Parathyroid adenoma (tissue), 2 donors: ENCODE measurements at regions not wholly inside any gene's neighbourhood (a gene's known extent, or its start where the extent isn't known, plus 50 kb on each side); places are given as distances from the start of the nearest gene placed in this dataset.

Experiments
- H2AFZ ChIP-seq: fragments of 300-600 bp; sonication (generic); one replicate; pipeline ENCODE4 v1.7.0; 2017; ENCODE audit warnings: antibody characterized with exemption, mild to moderate bottlenecking
- H3K27ac ChIP-seq: fragments of 300-600 bp; sonication (generic); one replicate; pipeline ENCODE4 v1.7.0; 2017
- H3K27me3 ChIP-seq: fragments of 300-600 bp; sonication (generic); one replicate; pipeline ENCODE4 v1.7.0; 2017; ENCODE audit warnings: low read length; ENCODE audit not compliant: control insufficient read depth, insufficient read depth
- H3K36me3 ChIP-seq: fragments of 300-600 bp; sonication (generic); one replicate; pipeline ENCODE4 v1.7.0; 2017; ENCODE audit warnings: low read length; ENCODE audit not compliant: control insufficient read depth, insufficient read depth
- H3K4me1 ChIP-seq: fragments of 300-600 bp; sonication (generic); one replicate; pipeline ENCODE4 v1.7.0; 2017; ENCODE audit warnings: control low read depth
- H3K4me2 ChIP-seq: fragments of 300-600 bp; sonication (generic); one replicate; pipeline ENCODE4 v1.7.0; 2017; ENCODE audit warnings: low read length
- H3K4me3 ChIP-seq: fragments of 300-600 bp; sonication (generic); one replicate; pipeline ENCODE4 v1.7.0; 2017; ENCODE audit warnings: low read depth, low read length
- H3K79me2 ChIP-seq: fragments of 300-600 bp; sonication (generic); one replicate; pipeline ENCODE4 v1.7.0; 2017; ENCODE audit warnings: control low read depth
- H3K9ac ChIP-seq: fragments of 300-600 bp; sonication (generic); one replicate; pipeline ENCODE4 v1.7.0; 2017; ENCODE audit warnings: mild to moderate bottlenecking
- H3K9me3 ChIP-seq: fragments of 300-600 bp; sonication (generic); one replicate; pipeline ENCODE4 v1.7.0; 2017; ENCODE audit warnings: low read length; ENCODE audit not compliant: control insufficient read depth
- CTCF ChIP-seq: fragments of 300-600 bp; sonication (generic); IDR thresholded peaks from one replicate; pipeline ENCODE4 v1.7.0; 2017; ENCODE audit warnings: antibody characterized with exemption, mild to moderate bottlenecking
- donor health status: primary hyperparathyroidism.

GRCh38 chr6:16827627-16828026 lies 66.4 kb upstream of the ATXN1 start:
- H3K9ac ChIP-seq = no peak overlapping the region
- no peak overlapping the region for H2AFZ ChIP-seq
- no peaks in the 10 kb centered on the region for H3K36me3 ChIP-seq
- no peak overlapping the region for H3K27ac ChIP-seq
- no peak for TF ChIP-seq CTCF
- no peaks in the 10 kb centered on the region for H3K27me3 ChIP-seq
- no peak overlapping the region for H3K4me3 ChIP-seq
- H3K9me3 ChIP-seq = no peaks in the 10 kb centered on the region
- no peaks in the 10 kb centered on the region for H3K79me2 ChIP-seq
- H3K4me2 ChIP-seq = no peak overlapping the region
- H3K4me1 ChIP-seq = no peaks in the 10 kb centered on the region

- Histone ChIP-seq H3K27ac (no peak overlapping the region), H3K27me3 (no peaks in the 10 kb centered on the region), H3K4me1 (no peaks in the 10 kb centered on the region), H3K4me3 (no peak overlapping the region), H3K9me3 (no peaks in the 10 kb centered on the region), H3K79me2 (no peaks in the 10 kb centered on the region), H3K9ac (no peak overlapping the region), H3K4me2 (no peak overlapping the region), H2AFZ (no peak overlapping the region), H3K36me3 (no peaks in the 10 kb centered on the region)
- no peak for TF ChIP-seq CTCF
These were observed 64.5 kb upstream of the ATXN1 start for GRCh38 chr6:16825784-16826183.

GRCh38 chr6:16824845-16825685 lies 63.8 kb upstream of the ATXN1 start:
- TF ChIP-seq CTCF = no peak

GRCh38 chr6:16823718-16824352 lies 62.6 kb upstream of the ATXN1 start:
- Histone ChIP-seq H3K4me3 (no peak overlapping the region), H3K4me1 (no peaks in the 10 kb centered on the region), H2AFZ (no peak overlapping the region), H3K36me3 (no peaks in the 10 kb centered on the region), H3K4me2 (no peak overlapping the region), H3K79me2 (no peaks in the 10 kb centered on the region), H3K27me3 (no peaks in the 10 kb centered on the region), H3K27ac (no peak overlapping the region), H3K9me3 (no peaks in the 10 kb centered on the region), H3K9ac (no peak overlapping the region)
- TF ChIP-seq CTCF = no peak

More at GRCh38 chr6:16824845-16825685, 63.8 kb upstream of the ATXN1 start:
- Histone ChIP-seq H3K36me3 (no peaks in the 10 kb centered on the region), H3K9me3 (no peaks in the 10 kb centered on the region), H3K4me1 (no peaks in the 10 kb centered on the region), H3K4me3 (no peak overlapping the region), H3K27ac (no peak overlapping the region), H3K27me3 (no peaks in the 10 kb centered on the region), H3K79me2 (no peaks in the 10 kb centered on the region), H2AFZ (no peak overlapping the region), H3K4me2 (no peak overlapping the region), H3K9ac (no peak overlapping the region)
